ENCODE measurements at regions not wholly inside any gene's neighbourhood (a gene's known extent, or its start where the extent isn't known, plus 50 kb on each side); places are given as distances from the start of the nearest gene placed in this dataset.

DNA sequence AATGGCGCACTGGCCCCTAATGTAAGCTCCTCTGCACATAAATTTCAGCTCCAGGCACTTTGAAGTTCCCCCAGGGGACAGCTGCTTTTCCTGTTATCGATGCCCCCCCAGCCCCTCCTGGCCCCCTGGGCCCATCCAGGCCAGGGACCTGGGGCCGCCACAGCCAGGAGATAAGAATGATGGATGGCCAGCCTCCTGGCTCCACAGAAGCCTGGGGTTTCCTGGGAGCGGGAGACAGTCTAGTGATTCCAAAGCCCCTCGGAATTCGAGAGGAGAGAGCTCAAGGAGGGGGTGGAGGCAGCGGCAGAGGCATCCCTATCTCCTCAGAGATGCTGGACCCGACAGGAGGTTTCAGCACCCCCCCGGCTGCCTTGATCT lies 98.4 kb upstream of the HAND1 start:
- TF ChIP-seq, protein P1, sequence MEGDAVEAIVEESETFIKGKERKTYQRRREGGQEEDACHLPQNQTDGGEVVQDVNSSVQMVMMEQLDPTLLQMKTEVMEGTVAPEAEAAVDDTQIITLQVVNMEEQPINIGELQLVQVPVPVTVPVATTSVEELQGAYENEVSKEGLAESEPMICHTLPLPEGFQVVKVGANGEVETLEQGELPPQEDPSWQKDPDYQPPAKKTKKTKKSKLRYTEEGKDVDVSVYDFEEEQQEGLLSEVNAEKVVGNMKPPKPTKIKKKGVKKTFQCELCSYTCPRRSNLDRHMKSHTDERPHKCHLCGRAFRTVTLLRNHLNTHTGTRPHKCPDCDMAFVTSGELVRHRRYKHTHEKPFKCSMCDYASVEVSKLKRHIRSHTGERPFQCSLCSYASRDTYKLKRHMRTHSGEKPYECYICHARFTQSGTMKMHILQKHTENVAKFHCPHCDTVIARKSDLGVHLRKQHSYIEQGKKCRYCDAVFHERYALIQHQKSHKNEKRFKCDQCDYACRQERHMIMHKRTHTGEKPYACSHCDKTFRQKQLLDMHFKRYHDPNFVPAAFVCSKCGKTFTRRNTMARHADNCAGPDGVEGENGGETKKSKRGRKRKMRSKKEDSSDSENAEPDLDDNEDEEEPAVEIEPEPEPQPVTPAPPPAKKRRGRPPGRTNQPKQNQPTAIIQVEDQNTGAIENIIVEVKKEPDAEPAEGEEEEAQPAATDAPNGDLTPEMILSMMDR (conservative IDR thresholded peaks at IDR 0.05; ENCODE audit: low read depth in 2 of 2): no peak
- TF ChIP-seq EZH2phosphoT487 (IDR thresholded peaks at IDR 0.05; ENCODE audit: unreplicated experiment) (no peak), EZH2 (IDR thresholded peaks at IDR 0.05; ENCODE audit: low read depth, unreplicated experiment) (no peak), POLR2AphosphoS5 (IDR thresholded peaks at IDR 0.05; ENCODE audit: low read depth) (no peak), CREB1 (CRISPR knock-in tag; IDR thresholded peaks at IDR 0.05; ENCODE audit: low read depth) (no peak), ZNF114 (CRISPR knock-in tag; IDR thresholded peaks at IDR 0.05) (no peak), JUNB (IDR thresholded peaks at IDR 0.05; ENCODE audit: unreplicated experiment) (no peak), ZNF331 (CRISPR knock-in tag; IDR thresholded peaks at IDR 0.05; ENCODE audit: low read depth) (no peak), NANOG (IDR thresholded peaks at IDR 0.05; ENCODE audit: borderline replicate concordance) (no peak)
- TF ChIP-seq, protein P2, sequence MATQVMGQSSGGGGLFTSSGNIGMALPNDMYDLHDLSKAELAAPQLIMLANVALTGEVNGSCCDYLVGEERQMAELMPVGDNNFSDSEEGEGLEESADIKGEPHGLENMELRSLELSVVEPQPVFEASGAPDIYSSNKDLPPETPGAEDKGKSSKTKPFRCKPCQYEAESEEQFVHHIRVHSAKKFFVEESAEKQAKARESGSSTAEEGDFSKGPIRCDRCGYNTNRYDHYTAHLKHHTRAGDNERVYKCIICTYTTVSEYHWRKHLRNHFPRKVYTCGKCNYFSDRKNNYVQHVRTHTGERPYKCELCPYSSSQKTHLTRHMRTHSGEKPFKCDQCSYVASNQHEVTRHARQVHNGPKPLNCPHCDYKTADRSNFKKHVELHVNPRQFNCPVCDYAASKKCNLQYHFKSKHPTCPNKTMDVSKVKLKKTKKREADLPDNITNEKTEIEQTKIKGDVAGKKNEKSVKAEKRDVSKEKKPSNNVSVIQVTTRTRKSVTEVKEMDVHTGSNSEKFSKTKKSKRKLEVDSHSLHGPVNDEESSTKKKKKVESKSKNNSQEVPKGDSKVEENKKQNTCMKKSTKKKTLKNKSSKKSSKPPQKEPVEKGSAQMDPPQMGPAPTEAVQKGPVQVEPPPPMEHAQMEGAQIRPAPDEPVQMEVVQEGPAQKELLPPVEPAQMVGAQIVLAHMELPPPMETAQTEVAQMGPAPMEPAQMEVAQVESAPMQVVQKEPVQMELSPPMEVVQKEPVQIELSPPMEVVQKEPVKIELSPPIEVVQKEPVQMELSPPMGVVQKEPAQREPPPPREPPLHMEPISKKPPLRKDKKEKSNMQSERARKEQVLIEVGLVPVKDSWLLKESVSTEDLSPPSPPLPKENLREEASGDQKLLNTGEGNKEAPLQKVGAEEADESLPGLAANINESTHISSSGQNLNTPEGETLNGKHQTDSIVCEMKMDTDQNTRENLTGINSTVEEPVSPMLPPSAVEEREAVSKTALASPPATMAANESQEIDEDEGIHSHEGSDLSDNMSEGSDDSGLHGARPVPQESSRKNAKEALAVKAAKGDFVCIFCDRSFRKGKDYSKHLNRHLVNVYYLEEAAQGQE (IDR thresholded peaks at IDR 0.05; ENCODE audit: unreplicated experiment): no peak
- TF ChIP-seq, protein P3, sequence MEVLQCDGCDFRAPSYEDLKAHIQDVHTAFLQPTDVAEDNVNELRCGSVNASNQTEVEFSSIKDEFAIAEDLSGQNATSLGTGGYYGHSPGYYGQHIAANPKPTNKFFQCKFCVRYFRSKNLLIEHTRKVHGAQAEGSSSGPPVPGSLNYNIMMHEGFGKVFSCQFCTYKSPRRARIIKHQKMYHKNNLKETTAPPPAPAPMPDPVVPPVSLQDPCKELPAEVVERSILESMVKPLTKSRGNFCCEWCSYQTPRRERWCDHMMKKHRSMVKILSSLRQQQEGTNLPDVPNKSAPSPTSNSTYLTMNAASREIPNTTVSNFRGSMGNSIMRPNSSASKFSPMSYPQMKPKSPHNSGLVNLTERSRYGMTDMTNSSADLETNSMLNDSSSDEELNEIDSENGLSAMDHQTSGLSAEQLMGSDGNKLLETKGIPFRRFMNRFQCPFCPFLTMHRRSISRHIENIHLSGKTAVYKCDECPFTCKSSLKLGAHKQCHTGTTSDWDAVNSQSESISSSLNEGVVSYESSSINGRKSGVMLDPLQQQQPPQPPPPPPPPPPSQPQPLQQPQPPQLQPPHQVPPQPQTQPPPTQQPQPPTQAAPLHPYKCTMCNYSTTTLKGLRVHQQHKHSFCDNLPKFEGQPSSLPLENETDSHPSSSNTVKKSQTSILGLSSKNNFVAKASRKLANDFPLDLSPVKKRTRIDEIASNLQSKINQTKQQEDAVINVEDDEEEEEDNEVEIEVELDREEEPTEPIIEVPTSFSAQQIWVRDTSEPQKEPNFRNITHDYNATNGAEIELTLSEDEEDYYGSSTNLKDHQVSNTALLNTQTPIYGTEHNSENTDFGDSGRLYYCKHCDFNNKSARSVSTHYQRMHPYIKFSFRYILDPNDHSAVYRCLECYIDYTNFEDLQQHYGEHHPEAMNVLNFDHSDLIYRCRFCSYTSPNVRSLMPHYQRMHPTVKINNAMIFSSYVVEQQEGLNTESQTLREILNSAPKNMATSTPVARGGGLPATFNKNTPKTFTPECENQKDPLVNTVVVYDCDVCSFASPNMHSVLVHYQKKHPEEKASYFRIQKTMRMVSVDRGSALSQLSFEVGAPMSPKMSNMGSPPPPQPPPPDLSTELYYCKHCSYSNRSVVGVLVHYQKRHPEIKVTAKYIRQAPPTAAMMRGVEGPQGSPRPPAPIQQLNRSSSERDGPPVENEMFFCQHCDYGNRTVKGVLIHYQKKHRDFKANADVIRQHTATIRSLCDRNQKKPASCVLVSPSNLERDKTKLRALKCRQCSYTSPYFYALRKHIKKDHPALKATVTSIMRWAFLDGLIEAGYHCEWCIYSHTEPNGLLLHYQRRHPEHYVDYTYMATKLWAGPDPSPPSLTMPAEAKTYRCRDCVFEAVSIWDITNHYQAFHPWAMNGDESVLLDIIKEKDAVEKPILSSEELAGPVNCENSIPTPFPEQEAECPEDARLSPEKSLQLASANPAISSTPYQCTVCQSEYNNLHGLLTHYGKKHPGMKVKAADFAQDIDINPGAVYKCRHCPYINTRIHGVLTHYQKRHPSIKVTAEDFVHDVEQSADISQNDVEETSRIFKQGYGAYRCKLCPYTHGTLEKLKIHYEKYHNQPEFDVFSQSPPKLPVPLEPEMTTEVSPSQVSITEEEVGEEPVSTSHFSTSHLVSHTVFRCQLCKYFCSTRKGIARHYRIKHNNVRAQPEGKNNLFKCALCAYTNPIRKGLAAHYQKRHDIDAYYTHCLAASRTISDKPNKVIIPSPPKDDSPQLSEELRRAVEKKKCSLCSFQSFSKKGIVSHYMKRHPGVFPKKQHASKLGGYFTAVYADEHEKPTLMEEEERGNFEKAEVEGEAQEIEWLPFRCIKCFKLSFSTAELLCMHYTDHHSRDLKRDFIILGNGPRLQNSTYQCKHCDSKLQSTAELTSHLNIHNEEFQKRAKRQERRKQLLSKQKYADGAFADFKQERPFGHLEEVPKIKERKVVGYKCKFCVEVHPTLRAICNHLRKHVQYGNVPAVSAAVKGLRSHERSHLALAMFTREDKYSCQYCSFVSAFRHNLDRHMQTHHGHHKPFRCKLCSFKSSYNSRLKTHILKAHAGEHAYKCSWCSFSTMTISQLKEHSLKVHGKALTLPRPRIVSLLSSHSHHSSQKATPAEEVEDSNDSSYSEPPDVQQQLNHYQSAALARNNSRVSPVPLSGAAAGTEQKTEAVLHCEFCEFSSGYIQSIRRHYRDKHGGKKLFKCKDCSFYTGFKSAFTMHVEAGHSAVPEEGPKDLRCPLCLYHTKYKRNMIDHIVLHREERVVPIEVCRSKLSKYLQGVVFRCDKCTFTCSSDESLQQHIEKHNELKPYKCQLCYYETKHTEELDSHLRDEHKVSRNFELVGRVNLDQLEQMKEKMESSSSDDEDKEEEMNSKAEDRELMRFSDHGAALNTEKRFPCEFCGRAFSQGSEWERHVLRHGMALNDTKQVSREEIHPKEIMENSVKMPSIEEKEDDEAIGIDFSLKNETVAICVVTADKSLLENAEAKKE (CRISPR knock-in tag; IDR thresholded peaks at IDR 0.05): no peak
- TF ChIP-seq, protein P4, sequence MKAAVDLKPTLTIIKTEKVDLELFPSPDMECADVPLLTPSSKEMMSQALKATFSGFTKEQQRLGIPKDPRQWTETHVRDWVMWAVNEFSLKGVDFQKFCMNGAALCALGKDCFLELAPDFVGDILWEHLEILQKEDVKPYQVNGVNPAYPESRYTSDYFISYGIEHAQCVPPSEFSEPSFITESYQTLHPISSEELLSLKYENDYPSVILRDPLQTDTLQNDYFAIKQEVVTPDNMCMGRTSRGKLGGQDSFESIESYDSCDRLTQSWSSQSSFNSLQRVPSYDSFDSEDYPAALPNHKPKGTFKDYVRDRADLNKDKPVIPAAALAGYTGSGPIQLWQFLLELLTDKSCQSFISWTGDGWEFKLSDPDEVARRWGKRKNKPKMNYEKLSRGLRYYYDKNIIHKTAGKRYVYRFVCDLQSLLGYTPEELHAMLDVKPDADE (IDR thresholded peaks at IDR 0.05): no peak
